Stimulated activated CD8-positive, alpha-beta memory T cell treated with anti-CD3 and anti-CD28 coated beads, Interleukin-4, amount 100 ng/mL, for 24 hours (primary cell): ENCODE measurements at regions not wholly inside any gene's neighbourhood (a gene's known extent, or its start where the extent isn't known, plus 50 kb on each side); places are given as distances from the start of the nearest gene placed in this dataset.

Experiments
- DNase-seq: peaks from one replicate; pipeline ENCODE4 v3.0.0-alpha.2; 2020; ENCODE audit warnings: low read depth

DNA sequence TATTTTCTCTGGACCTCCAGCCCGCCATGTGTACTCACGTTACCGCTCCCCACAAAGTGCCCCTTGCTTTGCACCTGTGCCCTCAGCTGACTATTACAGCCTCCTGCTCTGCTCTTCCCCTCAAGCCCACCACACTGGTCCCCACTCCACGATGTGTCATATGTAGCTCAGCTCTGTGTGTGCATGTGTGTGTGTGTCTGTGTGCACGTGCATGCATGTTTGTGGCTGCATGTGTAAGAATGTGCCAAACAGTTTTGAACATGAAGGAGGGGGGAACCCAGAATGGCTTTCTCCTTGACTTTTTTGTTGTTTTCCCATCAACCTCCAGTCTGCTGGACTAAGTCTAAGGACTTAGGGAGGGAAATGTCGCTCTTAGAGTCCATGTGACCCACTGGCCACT, 54.8 kb upstream of the BTRC start:
- DNase-seq: no peak

DNA sequence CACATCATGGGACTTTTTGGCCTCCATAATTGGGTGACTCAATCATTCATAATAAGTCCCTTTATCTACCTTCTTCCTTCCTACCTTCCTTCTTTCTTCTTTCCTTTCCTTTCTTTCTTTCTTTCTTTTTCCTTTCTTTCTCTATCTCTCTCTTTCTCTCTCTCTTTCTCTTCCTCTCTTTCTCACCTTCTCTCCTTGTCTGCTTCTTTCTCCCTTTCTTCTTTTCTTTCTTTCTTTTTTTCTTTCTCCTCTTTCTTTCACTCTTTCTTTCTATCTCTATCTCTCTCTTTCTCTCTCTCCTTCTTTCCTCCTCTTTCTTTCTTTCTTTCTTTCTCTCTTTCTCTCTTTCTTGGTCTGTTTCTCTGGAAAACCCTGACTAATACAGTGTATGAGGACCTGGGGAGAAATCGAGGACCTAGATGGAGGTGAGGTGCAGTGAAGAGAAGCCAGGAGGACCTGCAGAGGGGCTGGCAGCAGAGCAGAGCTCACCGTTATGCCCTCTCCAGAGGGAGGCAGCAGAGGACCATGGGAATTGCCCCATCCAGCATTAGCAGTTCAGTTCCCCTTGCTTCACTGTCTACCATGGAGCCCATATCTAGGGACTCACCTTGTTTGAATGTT, 52.7 kb upstream of the BTRC start:
- DNase-seq: no peak

DNA sequence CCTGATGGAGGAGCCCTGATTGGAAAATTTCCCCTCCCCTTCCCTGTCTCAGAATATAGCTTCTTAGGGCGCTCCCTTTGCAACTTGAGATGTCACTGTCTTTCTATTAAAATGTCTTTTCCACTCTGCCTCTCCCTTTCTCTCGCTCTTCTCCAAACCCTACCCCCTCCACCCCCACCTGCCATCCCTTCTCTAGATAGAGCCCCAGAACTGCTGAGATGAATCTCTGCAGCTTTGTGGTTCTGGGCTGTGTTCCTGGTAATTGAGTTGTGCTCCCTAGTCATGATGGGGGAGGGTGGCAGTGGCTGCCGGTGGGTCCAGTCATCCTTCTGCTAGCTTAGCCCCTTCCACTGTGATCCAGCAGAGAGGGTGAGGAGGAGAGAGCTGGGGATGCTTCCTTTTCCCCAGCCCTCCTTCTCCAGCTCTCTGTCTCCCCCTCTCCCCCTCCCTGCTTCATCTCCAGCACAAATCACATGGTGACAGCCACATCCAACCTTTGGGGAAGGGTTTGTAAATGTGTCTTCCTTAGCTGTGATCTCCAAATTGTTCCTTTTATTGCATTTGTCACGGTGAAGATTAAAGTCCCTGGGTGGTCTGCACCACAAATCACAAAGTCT, 50.8 kb upstream of the BTRC start:
- DNase-seq: no peak
